AG04450 (cell line): ENCODE measurements at regions not wholly inside any gene's neighbourhood (a gene's known extent, or its start where the extent isn't known, plus 50 kb on each side); places are given as distances from the start of the nearest gene placed in this dataset.

Source experiments
- CTCF ChIA-PET: fragments of 300-600, 350-600 bp; formaldehyde crosslinking; extraction: SDS; loops from one replicate; lab custom pipeline; 2022; ENCODE audit warnings: antibody characterized with exemption, inconsistent platforms; lab: Charles Lee
- POLR2A ChIA-PET: fragments of 350-600 bp; formaldehyde crosslinking; extraction: SDS; loops from one replicate; lab custom pipeline; 2021; ENCODE audit warnings: antibody characterized with exemption, inconsistent platforms; lab: Yijun Ruan, JAX
- DNase-seq: peaks from one replicate; pipeline ENCODE4 v3.0.0-alpha.2; 2011; ENCODE audit warnings: low read depth, low spot score
- H3K27ac ChIP-seq: one replicate; pipeline ENCODE4 v1.5.1; 2012; ENCODE audit warnings: low read depth, low read length, control low read depth
- H3K27me3 ChIP-seq: one replicate; pipeline ENCODE4 v1.6.0; 2012; ENCODE audit warnings: low read length; ENCODE audit not compliant: control insufficient read depth, insufficient read depth
- H3K4me3 ChIP-seq: 2 replicates; pipeline ENCODE4 v1.5.1; 2011; ENCODE audit warnings: mild to moderate bottlenecking, low read depth, low read length, control low read depth
- H3K9me3 ChIP-seq: 2 replicates; pipeline ENCODE4 v1.5.1; 2012; ENCODE audit warnings: low read length; ENCODE audit not compliant: control insufficient read depth, insufficient read depth
- CTCF ChIP-seq: IDR thresholded peaks from 2 replicates; pipeline ENCODE4 v1.5.1; 2011; ENCODE audit warnings: low read depth, low read length, control low read depth, inconsistent platforms

GRCh38 chr2:160918906-160919503, 241.2 kb upstream of the TANK start:
- CTCF ChIA-PET: no interaction called here
- POLR2A ChIA-PET: no interaction called here

GRCh38 chr2:160920061-160920460, 240.2 kb upstream of the TANK start:
- Histone ChIP-seq H3K9me3 (no peaks in the 10 kb centered on the region), H3K27me3 (no peaks in the 10 kb centered on the region), H3K4me3 (no peak overlapping the region), H3K27ac (peak overlapping the region; percentile 90)
- DNase-seq: no peak
- no peak for TF ChIP-seq CTCF
- ChIA-PET POLR2A (no interaction called here), CTCF (no interaction called here)

More at GRCh38 chr2:160918906-160919503, 241.2 kb upstream of the TANK start:
- peak; percentile 39; the same call in 1 of the 2 replicates for TF ChIP-seq CTCF
- DNase-seq: no peak
- Histone ChIP-seq H3K27ac (no peak overlapping the region), H3K9me3 (no peaks in the 10 kb centered on the region), H3K4me3 (no peak overlapping the region), H3K27me3 (no peaks in the 10 kb centered on the region)

GRCh38 chr2:160920791-160921303, 239.4 kb upstream of the TANK start:
- ChIA-PET CTCF (interaction anchor here (1.3 kb wide), 1 partner anchor 49 kb away, joined by 5 read pairs; no protein-coding TSS in a partner anchor), POLR2A (no interaction called here)
- Histone ChIP-seq H3K4me3 (peak overlapping the region; percentile 27; the same call in 1 of the 2 replicates), H3K9me3 (no peaks in the 10 kb centered on the region), H3K27me3 (no peaks in the 10 kb centered on the region), H3K27ac (peak overlapping the region; percentile 90)
- DNase-seq: peak; percentile 93
- TF ChIP-seq CTCF: no peak

- no peak for TF ChIP-seq CTCF
- no peak for DNase-seq
- Histone ChIP-seq H3K4me3 (no peak overlapping the region), H3K9me3 (no peaks in the 10 kb centered on the region), H3K27me3 (no peaks in the 10 kb centered on the region), H3K27ac (peak overlapping the region; percentile 90)
- ChIA-PET POLR2A (no interaction called here), CTCF (interaction anchor here (1.3 kb wide), 1 partner anchor 49 kb away, joined by 5 read pairs; no protein-coding TSS in a partner anchor)
These were observed 238.8 kb upstream of the TANK start for GRCh38 chr2:160921386-160921964.

GRCh38 chr2:160924936-160925353, 235.3 kb upstream of the TANK start:
- no peaks in the 10 kb centered on the region for H3K9me3 ChIP-seq
- ChIA-PET POLR2A (no interaction called here), CTCF (no interaction called here)
- DNase-seq: no peak
- no peak overlapping the region for H3K4me3 ChIP-seq
- no peaks in the 10 kb centered on the region for H3K27me3 ChIP-seq
- TF ChIP-seq CTCF: no peak
- H3K27ac ChIP-seq: no peak overlapping the region
